HL-60 (cell line): ENCODE measurements at regions not wholly inside any gene's neighbourhood (a gene's known extent, or its start where the extent isn't known, plus 50 kb on each side); places are given as distances from the start of the nearest gene placed in this dataset.

Experiments used
- CTCF ChIP-seq: IDR thresholded peaks from one replicate; pipeline ENCODE4 v1.5.1; 2011; ENCODE audit warnings: low read length, control low read depth, inconsistent platforms; ENCODE audit not compliant: insufficient read depth
- POLR2AphosphoS5 ChIP-seq: IDR thresholded peaks from 2 replicates; pipeline ENCODE4 v1.6.1; 2012; ENCODE audit warnings: low read depth

GRCh38 chr11:127962416-127962815, 624.9 kb downstream of the ETS1 start:
- TF ChIP-seq CTCF (no peak), POLR2AphosphoS5 (no peak)
